ENCODE measurements at regions not wholly inside any gene's neighbourhood (a gene's known extent, or its start where the extent isn't known, plus 50 kb on each side); places are given as distances from the start of the nearest gene placed in this dataset.

GRCh38 chr6:87784690-87785089 is 82.7 kb upstream of the AKIRIN2 start:
- no peaks in the 10 kb centered on the region for H3K79me2 ChIP-seq (ENCODE audit: insufficient read depth, low read length)
- H4K20me1 ChIP-seq (ENCODE audit: insufficient read depth, low read length) = no peaks in the 10 kb centered on the region
- no peak overlapping the region for H3K27ac ChIP-seq (ENCODE audit: low read length)
- no peak overlapping the region for H3K4me2 ChIP-seq (ENCODE audit: insufficient read depth, low read length)
- no peak overlapping the region for H3K4me3 ChIP-seq (ENCODE audit: low read depth in 1 of 2, low read length in 2 of 2)
- H3K27me3 ChIP-seq (ENCODE audit: insufficient read depth, low read length, poor library complexity) = peaks cover 13% of the 10 kb centered on the region
- no peak overlapping the region for H2AFZ ChIP-seq (ENCODE audit: low read depth, low read length)
- H3K4me1 ChIP-seq (ENCODE audit: insufficient read depth, low read length) = no peaks in the 10 kb centered on the region
- no peaks in the 10 kb centered on the region for H3K36me3 ChIP-seq (ENCODE audit: insufficient read depth, low read length)
- no peak for DNase-seq
- TF ChIP-seq CTCF (IDR thresholded peaks at IDR 0.05; ENCODE audit: borderline replicate concordance, extremely low read depth, low read length, poor library complexity, severe bottlenecking) = no peak
- no peak for TF ChIP-seq EZH2 (IDR thresholded peaks at IDR 0.05; ENCODE audit: borderline replicate concordance, low read depth, low read length, severe bottlenecking)
- no peak for ATAC-seq (ENCODE audit: insufficient read depth, low read depth)
- H3K9me3 ChIP-seq (ENCODE audit: insufficient read depth, low read length, severe bottlenecking) = no peaks in the 10 kb centered on the region
- H3K9ac ChIP-seq (ENCODE audit: low read depth, low read length) = no peak overlapping the region

- no peaks in the 10 kb centered on the region for H3K9me3 ChIP-seq (ENCODE audit: insufficient read depth, low read length, severe bottlenecking)
- peaks cover 7% of the 10 kb centered on the region for H3K27me3 ChIP-seq (ENCODE audit: insufficient read depth, low read length, poor library complexity)
- no peaks in the 10 kb centered on the region for H4K20me1 ChIP-seq (ENCODE audit: insufficient read depth, low read length)
- no peaks in the 10 kb centered on the region for H3K4me1 ChIP-seq (ENCODE audit: insufficient read depth, low read length)
- DNase-seq (no peak), ATAC-seq (ENCODE audit: insufficient read depth, low read depth) (no peak)
- H3K4me3 ChIP-seq (ENCODE audit: low read depth in 1 of 2, low read length in 2 of 2) = no peak overlapping the region
- H3K9ac ChIP-seq (ENCODE audit: low read depth, low read length) = no peak overlapping the region
- H2AFZ ChIP-seq (ENCODE audit: low read depth, low read length) = no peak overlapping the region
- no peaks in the 10 kb centered on the region for H3K79me2 ChIP-seq (ENCODE audit: insufficient read depth, low read length)
- no peak overlapping the region for H3K27ac ChIP-seq (ENCODE audit: low read length)
- no peaks in the 10 kb centered on the region for H3K36me3 ChIP-seq (ENCODE audit: insufficient read depth, low read length)
- H3K4me2 ChIP-seq (ENCODE audit: insufficient read depth, low read length) = no peak overlapping the region
- TF ChIP-seq EZH2 (IDR thresholded peaks at IDR 0.05; ENCODE audit: borderline replicate concordance, low read depth, low read length, severe bottlenecking) = no peak
- TF ChIP-seq CTCF (IDR thresholded peaks at IDR 0.05; ENCODE audit: borderline replicate concordance, extremely low read depth, low read length, poor library complexity, severe bottlenecking) = no peak
Measured at GRCh38 chr6:87784051-87784450, 82.0 kb upstream of the AKIRIN2 start.

- Histone ChIP-seq H3K9ac (ENCODE audit: low read depth, low read length) (no peak overlapping the region), H3K4me3 (ENCODE audit: low read depth in 1 of 2, low read length in 2 of 2) (no peak overlapping the region), H3K9me3 (ENCODE audit: insufficient read depth, low read length, severe bottlenecking) (no peaks in the 10 kb centered on the region), H3K27me3 (ENCODE audit: insufficient read depth, low read length, poor library complexity) (peaks cover 7% of the 10 kb centered on the region), H3K36me3 (ENCODE audit: insufficient read depth, low read length) (no peaks in the 10 kb centered on the region), H3K4me2 (ENCODE audit: insufficient read depth, low read length) (no peak overlapping the region), H2AFZ (ENCODE audit: low read depth, low read length) (no peak overlapping the region), H3K4me1 (ENCODE audit: insufficient read depth, low read length) (no peaks in the 10 kb centered on the region), H4K20me1 (ENCODE audit: insufficient read depth, low read length) (no peaks in the 10 kb centered on the region), H3K79me2 (ENCODE audit: insufficient read depth, low read length) (no peaks in the 10 kb centered on the region), H3K27ac (ENCODE audit: low read length) (no peak overlapping the region)
- TF ChIP-seq EZH2 (IDR thresholded peaks at IDR 0.05; ENCODE audit: borderline replicate concordance, low read depth, low read length, severe bottlenecking) (no peak), CTCF (IDR thresholded peaks at IDR 0.05; ENCODE audit: borderline replicate concordance, extremely low read depth, low read length, poor library complexity, severe bottlenecking) (no peak)
- no peak for ATAC-seq (ENCODE audit: insufficient read depth, low read depth)
- DNase-seq = no peak
Measured at GRCh38 chr6:87779542-87779941, 77.5 kb upstream of the AKIRIN2 start.

Measured in DND-41 (cell line).